Spleen (tissue), 7 donors: ENCODE measurements at regions not wholly inside any gene's neighbourhood (a gene's known extent, or its start where the extent isn't known, plus 50 kb on each side); places are given as distances from the start of the nearest gene placed in this dataset.

Source experiments
- CTCF ChIP-seq, 11 experiments: fragments of 200-600 bp in 7 of 11; fragments of 450-650 bp in 4 of 11; sonication (generic) in 4 of 11; IDR thresholded peaks in 8 of 11; conservative IDR thresholded peaks in 3 of 11; 1 replicate in 7 of 11; 2 replicates in 4 of 11; pipeline versions ENCODE4 v1.4.0 to v1.8.0; 2016 to 2021; ENCODE audit warnings: antibody characterized with exemption in 11 of 11, inconsistent platforms in 4 of 11, mild to moderate bottlenecking in 1 of 11
- POLR2A ChIP-seq, 3 donors: fragments of 450-650 bp; IDR thresholded peaks; one replicate each; pipeline ENCODE4 v1.5.1; 2017; ENCODE audit warnings: antibody characterized with exemption in 3 of 3, mild to moderate bottlenecking in 1 of 3
- POLR2AphosphoS5 ChIP-seq, 3 donors: sonication (generic); formaldehyde crosslinking; IDR thresholded peaks; one replicate each; pipeline ENCODE4 v1.5.1; 2017; ENCODE audit warnings: antibody characterized with exemption in 3 of 3
- donor health status: DM: no; HTN: no; CAD: no; lungs with moderate emphysema.
- donor health status: DM: no; HTN: no; CAD: no.
- donor health status: DM: no; HTN: no; CAD: no.

GRCh38 chr14:55756557-55756956 lies 176.6 kb downstream of the KTN1 start:
- TF ChIP-seq CTCF (IDR thresholded peaks at IDR 0.05 in 8 of 11, conservative IDR thresholded peaks at IDR 0.05 in 3 of 11), result no peak
- no peak for TF ChIP-seq POLR2A (IDR thresholded peaks at IDR 0.05)
- TF ChIP-seq POLR2AphosphoS5 (IDR thresholded peaks at IDR 0.05), result no peak
